H9 (cell line): ENCODE measurements at regions not wholly inside any gene's neighbourhood (a gene's known extent, or its start where the extent isn't known, plus 50 kb on each side); places are given as distances from the start of the nearest gene placed in this dataset.

Experiments used
- DNase-seq: peaks from one replicate; pipeline ENCODE4 v3.0.0-alpha.2; 2017
- H2AFZ ChIP-seq: one replicate; pipeline ENCODE4 v1.6.1; 2013; ENCODE audit warnings: mild to moderate bottlenecking, low read length, control low read depth, moderate library complexity
- H2AK5ac ChIP-seq: 2 replicates; pipeline ENCODE4 v1.6.1; 2013; ENCODE audit warnings: low read length, control low read depth, mixed read lengths; ENCODE audit not compliant: insufficient read length
- H2BK120ac ChIP-seq: one replicate; pipeline ENCODE4 v1.6.1; 2013; ENCODE audit warnings: low read depth, mild to moderate bottlenecking, low read length, control low read depth, inconsistent platforms; ENCODE audit not compliant: poor library complexity, severe bottlenecking
- H2BK12ac ChIP-seq: 2 replicates; pipeline ENCODE4 v1.6.1; 2013; ENCODE audit warnings: low read length, control low read depth, mixed read lengths, low read depth; ENCODE audit not compliant: insufficient read length
- H2BK15ac ChIP-seq: 2 replicates; pipeline ENCODE4 v1.6.1; 2013; ENCODE audit warnings: low read depth, low read length, control low read depth
- H2BK20ac ChIP-seq: one replicate; pipeline ENCODE4 v1.6.1; 2013; ENCODE audit warnings: low read depth, mild to moderate bottlenecking, low read length, control low read depth, inconsistent platforms; ENCODE audit not compliant: poor library complexity, severe bottlenecking
- H2BK5ac ChIP-seq: 2 replicates; pipeline ENCODE4 v1.6.1; 2013; ENCODE audit warnings: low read length, control low read depth, mixed read lengths; ENCODE audit not compliant: insufficient read length
- H3K14ac ChIP-seq: 2 replicates; pipeline ENCODE4 v1.6.1; 2013; ENCODE audit warnings: low read length, control low read depth; ENCODE audit not compliant: insufficient read depth
- H3K18ac ChIP-seq: 2 replicates; pipeline ENCODE4 v1.6.1; 2013; ENCODE audit warnings: low read depth, mild to moderate bottlenecking, mixed read lengths, low read length, control low read depth; ENCODE audit not compliant: insufficient read length
- H3K23ac ChIP-seq: 2 replicates; pipeline ENCODE4 v1.6.1; 2013; ENCODE audit warnings: low read length, control low read depth, mixed read lengths, low read depth; ENCODE audit not compliant: insufficient read length
- H3K23me2 ChIP-seq: 2 replicates; pipeline ENCODE4 v1.6.1; 2013; ENCODE audit warnings: low read depth, mild to moderate bottlenecking, mixed read lengths, low read length, control low read depth; ENCODE audit not compliant: insufficient read length, poor library complexity, severe bottlenecking
- H3K27ac ChIP-seq: 2 replicates; pipeline ENCODE4 v1.5.1; 2013; ENCODE audit warnings: low read length, control low read depth, mixed read lengths, low read depth; ENCODE audit not compliant: insufficient read length
- H3K27me3 ChIP-seq: 2 replicates; pipeline ENCODE4 v1.6.1; 2013; ENCODE audit warnings: low read length, control low read depth, inconsistent platforms; ENCODE audit not compliant: insufficient read depth
- H3K4ac ChIP-seq: 2 replicates; pipeline ENCODE4 v1.6.1; 2013; ENCODE audit warnings: low read depth, mild to moderate bottlenecking, control low read depth, inconsistent platforms, low read length, moderate library complexity
- H3K4me1 ChIP-seq: 2 replicates; pipeline ENCODE4 v1.6.1; 2013; ENCODE audit warnings: low read length, control low read depth, inconsistent platforms; ENCODE audit not compliant: insufficient read depth
- H3K4me2 ChIP-seq: 2 replicates; pipeline ENCODE4 v1.6.1; 2013; ENCODE audit warnings: low read length, control low read depth, mixed read lengths; ENCODE audit not compliant: insufficient read length, insufficient read depth
- H3K56ac ChIP-seq: 2 replicates; pipeline ENCODE4 v1.6.1; 2013; ENCODE audit warnings: low read depth, mild to moderate bottlenecking, mixed read lengths, low read length, control low read depth; ENCODE audit not compliant: insufficient read length
- H3K79me1 ChIP-seq: 2 replicates; pipeline ENCODE4 v1.6.1; 2013; ENCODE audit warnings: low read depth, mild to moderate bottlenecking, moderate library complexity, low read length, control low read depth, inconsistent platforms; ENCODE audit not compliant: insufficient read depth, poor library complexity, severe bottlenecking
- H3K79me2 ChIP-seq: 2 replicates; pipeline ENCODE4 v1.6.1; 2013; ENCODE audit warnings: low read length, control low read depth, inconsistent platforms; ENCODE audit not compliant: insufficient read depth
- H3K9ac ChIP-seq: 2 replicates; pipeline ENCODE4 v1.6.1; 2013; ENCODE audit warnings: low read length, control low read depth, mixed read lengths; ENCODE audit not compliant: insufficient read length; ENCODE audit errors: extremely low read depth
- H3K9me3 ChIP-seq: one replicate; pipeline ENCODE4 v1.6.1; 2013; ENCODE audit warnings: low read depth, low read length, inconsistent platforms; ENCODE audit not compliant: control insufficient read depth
- H3T11ph ChIP-seq: one replicate; pipeline ENCODE4 v1.6.1; 2013; ENCODE audit warnings: mild to moderate bottlenecking, low read length, control low read depth, inconsistent platforms
- H4K20me1 ChIP-seq: one replicate; pipeline ENCODE4 v1.6.1; 2013; ENCODE audit not compliant: control insufficient read depth, insufficient read length, insufficient read depth
- H4K5ac ChIP-seq: 2 replicates; pipeline ENCODE4 v1.6.1; 2013; ENCODE audit warnings: low read depth, mild to moderate bottlenecking, mixed read lengths, low read length, control low read depth; ENCODE audit not compliant: insufficient read length
- H4K8ac ChIP-seq: replicated peaks from 2 replicates; pipeline ENCODE4 v1.6.1; 2013; ENCODE audit warnings: low read length, control low read depth, mixed read lengths, low read depth; ENCODE audit not compliant: insufficient read length
- H4K91ac ChIP-seq: 2 replicates; pipeline ENCODE4 v1.6.1; 2013; ENCODE audit warnings: low read depth, mild to moderate bottlenecking, moderate library complexity, mixed read lengths, low read length, control low read depth; ENCODE audit not compliant: insufficient read length
- H3K27ac Mint-ChIP-seq, 3 experiments: 2 replicates in 2 of 3; 3 replicates in 1 of 3; pipeline ENCODE4 v1.8.0; 2020 to 2021; ENCODE audit warnings: mixed read lengths in 3 of 3, mild to moderate bottlenecking in 1 of 3, moderate library complexity in 1 of 3
- H3K27me3 Mint-ChIP-seq: 2 replicates; pipeline ENCODE4 v1.8.0; 2021; ENCODE audit warnings: low read depth, mild to moderate bottlenecking, moderate library complexity, mixed read lengths
- H3K36me3 Mint-ChIP-seq, 3 experiments: 2 replicates in 2 of 3; 3 replicates in 1 of 3; pipeline ENCODE4 v1.8.0; 2020 to 2021; ENCODE audit warnings: low read depth in 3 of 3, mixed read lengths in 3 of 3; ENCODE audit not compliant: insufficient read depth in 1 of 3
- H3K4me1 Mint-ChIP-seq, 2 experiments: 2 replicates each; pipeline ENCODE4 v1.8.0; 2020; ENCODE audit warnings: mixed read lengths in 2 of 2
- H3K4me3 Mint-ChIP-seq, 2 experiments: 2 replicates in 1 of 2; 3 replicates in 1 of 2; pipeline ENCODE4 v1.8.0; 2020 to 2021; ENCODE audit warnings: mild to moderate bottlenecking in 2 of 2, mixed read lengths in 2 of 2, moderate library complexity in 1 of 2
- H3K9me3 Mint-ChIP-seq, 2 experiments: 2 replicates in 1 of 2; 3 replicates in 1 of 2; pipeline ENCODE4 v1.8.0; 2020; ENCODE audit warnings: mild to moderate bottlenecking in 2 of 2, mixed read lengths in 2 of 2, moderate library complexity in 1 of 2
- CTCF ChIP-seq: fragments of 200-600 bp; sonication (generic); conservative IDR thresholded peaks from 3 replicates; pipeline ENCODE4 v1.8.0; 2021; ENCODE audit warnings: antibody characterized with exemption, mild to moderate bottlenecking
- WGBS: extraction: QIAGEN DNeasy Blood & Tissue Kit; methylation state at CpG from one replicate; pipeline ENCODE4 v1.1.7; 2013; ENCODE audit warnings: missing lambda C conversion rate, low lambda C conversion rate, mixed read lengths; ENCODE audit not compliant: insufficient read length; ENCODE audit errors: extremely low coverage; 5-methylcytosine and 5-hydroxymethylcytosine counted together

GRCh38 chr12:19726592-19726991 is 287.3 kb downstream of the AEBP2 start:
- Histone ChIP-seq H3K9me3 (peaks cover 9% of the 10 kb centered on the region), H4K91ac (no peak overlapping the region), H4K5ac (no peak overlapping the region), H3K23ac (no peak overlapping the region), H3T11ph (no peak overlapping the region), H2AFZ (no peak overlapping the region), H2BK5ac (no peak overlapping the region), H4K20me1 (no peaks in the 10 kb centered on the region), H2BK12ac (no peak overlapping the region), H3K79me2 (no peaks in the 10 kb centered on the region), H3K18ac (no peak overlapping the region), H3K27me3 (no peaks in the 10 kb centered on the region), H2AK5ac (no peak overlapping the region), H3K4ac (no peak overlapping the region), H2BK120ac (no peak overlapping the region), H3K9ac (no peak overlapping the region), H3K4me2 (no peak overlapping the region), H2BK20ac (no peak overlapping the region), H3K14ac (no peak overlapping the region), H3K79me1 (no peaks in the 10 kb centered on the region), H3K4me1 (no peaks in the 10 kb centered on the region), H3K23me2 (no peaks in the 10 kb centered on the region), H4K8ac (no peak overlapping the region), H3K56ac (no peak overlapping the region), H3K27ac (no peak overlapping the region), H2BK15ac (no peak overlapping the region)
- Mint-ChIP-seq H3K4me3 (no peak overlapping the region), H3K36me3 (peaks cover 3 to 5% (median 4%) of the 10 kb centered on the region in 3 experiments; a peak in 5 of 7 replicates), H3K9me3 (peaks cover 12 to 17% of the 10 kb centered on the region in 2 experiments; a peak in 4 of 5 replicates), H3K27ac (no peak overlapping the region), H3K27me3 (0 out of 2 replicates have a peak, but pooled peaks cover 2% of the 10 kb centered on the region), H3K4me1 (no peaks in the 10 kb centered on the region)
- DNase-seq: no peak
- TF ChIP-seq CTCF: no peak
- no CpG with 5 or more reads among the region's 6 CpGs for WGBS
